ENCODE measurements at regions not wholly inside any gene's neighbourhood (a gene's known extent, or its start where the extent isn't known, plus 50 kb on each side); places are given as distances from the start of the nearest gene placed in this dataset.
A peak's percentile ranks its signal among the peaks of the same experiment; 100 is the strongest.

DNA sequence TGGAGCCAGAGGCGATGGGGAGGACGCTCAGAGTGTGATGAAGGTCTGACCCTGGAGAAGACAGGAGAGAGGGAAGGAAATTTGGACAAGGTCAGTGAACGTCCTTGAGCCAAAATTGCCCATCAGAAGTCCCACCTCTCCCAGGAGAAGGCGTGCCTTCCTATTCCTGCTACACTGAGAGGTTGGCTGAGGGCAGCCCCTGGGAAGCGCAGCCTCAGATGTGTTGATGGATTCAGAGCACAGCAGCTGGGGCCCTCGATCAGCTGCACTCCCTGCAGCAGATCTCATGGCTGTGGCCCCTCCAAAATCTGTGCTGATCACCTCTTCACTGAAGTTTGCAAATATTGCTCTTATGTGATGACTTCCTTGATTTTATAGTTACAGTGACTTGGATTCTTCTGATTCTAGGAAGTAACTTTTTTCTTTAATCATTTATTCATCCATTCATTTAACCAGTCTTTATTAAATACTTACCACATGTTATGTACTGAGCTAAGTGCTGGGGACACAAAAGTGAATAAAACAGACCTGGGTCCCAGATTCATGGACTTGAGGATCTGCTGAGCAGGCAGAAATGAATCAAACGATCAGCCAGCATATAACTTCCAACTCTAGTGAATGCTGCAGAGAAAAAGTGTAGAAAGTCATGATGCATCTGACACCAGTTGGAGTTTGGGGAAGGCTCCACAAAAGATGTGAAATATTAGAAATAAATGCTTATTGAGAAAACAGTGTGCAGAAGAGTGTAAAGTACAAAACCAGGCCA lies 69.6 kb upstream of the ARMC2 start:
- DNase-seq (ENCODE audit: low spot score), result no peak

DNA sequence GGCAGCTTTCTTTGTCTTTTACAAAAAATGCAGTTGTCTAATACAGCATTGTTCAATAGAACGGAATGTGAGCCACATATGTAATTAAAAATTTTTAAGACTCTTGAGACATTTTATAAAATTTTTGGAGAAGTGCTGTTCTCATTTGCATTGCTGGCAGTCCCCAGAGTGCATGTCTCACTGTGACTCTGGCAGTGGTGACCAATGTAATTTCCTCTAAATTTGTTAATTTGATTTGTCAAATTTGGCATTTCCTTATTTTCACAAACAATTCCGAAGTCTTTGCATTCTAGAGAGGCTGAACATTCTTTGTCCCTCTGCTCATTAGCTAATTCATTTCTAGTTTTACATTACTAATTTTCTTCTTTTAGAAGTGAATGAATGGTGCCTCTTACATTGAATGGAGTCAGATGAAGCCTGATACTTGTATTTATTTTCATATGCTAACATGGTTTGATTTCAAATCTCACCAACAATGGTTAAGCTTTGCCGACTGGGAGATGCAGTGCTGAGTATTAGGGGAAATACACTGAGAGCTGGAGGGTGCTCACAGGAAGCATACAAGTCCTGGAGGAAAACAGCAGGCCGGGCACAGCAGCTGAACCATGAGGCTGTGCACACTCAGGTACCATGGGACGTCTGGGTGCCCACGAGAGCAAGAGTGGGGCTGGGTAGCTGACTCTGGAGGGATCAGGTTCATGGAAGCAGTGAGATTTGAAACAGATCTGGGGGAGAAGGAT lies 68.5 kb upstream of the ARMC2 start:
- no peak for DNase-seq (ENCODE audit: low spot score)

DNA sequence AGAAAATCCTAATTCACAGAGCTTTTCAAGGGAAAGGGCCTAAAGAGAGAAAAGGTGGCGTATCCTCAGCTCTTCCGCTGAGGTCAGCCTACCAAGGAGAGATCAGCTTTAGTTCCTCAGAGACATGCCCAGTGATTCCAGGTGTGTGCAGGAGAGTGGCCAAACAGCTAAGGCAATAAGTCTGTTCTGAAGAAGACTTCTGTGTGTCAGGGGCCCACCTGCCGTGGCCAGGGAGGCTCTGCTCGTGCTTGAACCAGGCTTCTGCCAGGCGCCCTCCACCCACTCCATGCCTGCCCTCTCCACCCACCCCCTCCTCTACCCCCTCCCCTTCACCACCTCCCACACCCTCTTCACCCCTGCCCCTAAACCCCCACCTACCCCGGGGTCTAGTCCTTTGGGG lies 67.4 kb upstream of the ARMC2 start:
- no peak for DNase-seq (ENCODE audit: low spot score)

DNA sequence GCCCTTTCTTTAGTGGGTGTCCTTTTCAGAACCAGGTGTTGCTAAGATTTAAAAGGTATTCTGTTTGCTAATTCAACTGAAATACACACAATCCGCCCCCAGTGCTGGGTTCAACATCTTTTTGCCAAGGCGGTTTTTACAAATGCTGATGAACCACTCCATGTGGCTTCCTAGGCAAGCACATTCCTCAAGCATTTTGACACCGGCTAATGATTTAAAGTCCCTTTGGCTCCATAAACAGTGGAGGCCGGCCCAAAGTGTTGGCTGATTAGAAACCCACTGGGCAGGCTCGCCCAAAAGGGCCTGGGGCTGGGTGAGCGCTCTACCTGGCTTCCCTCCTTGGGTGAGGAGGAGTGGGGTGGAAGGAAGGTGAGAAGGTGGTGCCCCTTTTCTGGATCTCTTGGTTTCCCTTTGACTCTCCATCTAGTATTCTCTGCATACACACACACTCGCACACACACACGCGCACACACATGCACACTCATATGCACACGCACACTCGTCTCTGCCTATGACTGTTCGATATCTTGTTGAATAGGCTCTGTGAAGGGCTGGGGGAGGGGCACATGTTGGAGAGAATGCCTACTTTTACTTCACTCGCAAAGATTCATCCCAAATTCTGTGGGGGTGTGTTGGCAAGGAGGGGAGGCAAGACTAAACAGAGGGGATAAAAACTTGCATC lies 66.7 kb upstream of the ARMC2 start:
- DNase-seq (ENCODE audit: low spot score), result no peak

DNA sequence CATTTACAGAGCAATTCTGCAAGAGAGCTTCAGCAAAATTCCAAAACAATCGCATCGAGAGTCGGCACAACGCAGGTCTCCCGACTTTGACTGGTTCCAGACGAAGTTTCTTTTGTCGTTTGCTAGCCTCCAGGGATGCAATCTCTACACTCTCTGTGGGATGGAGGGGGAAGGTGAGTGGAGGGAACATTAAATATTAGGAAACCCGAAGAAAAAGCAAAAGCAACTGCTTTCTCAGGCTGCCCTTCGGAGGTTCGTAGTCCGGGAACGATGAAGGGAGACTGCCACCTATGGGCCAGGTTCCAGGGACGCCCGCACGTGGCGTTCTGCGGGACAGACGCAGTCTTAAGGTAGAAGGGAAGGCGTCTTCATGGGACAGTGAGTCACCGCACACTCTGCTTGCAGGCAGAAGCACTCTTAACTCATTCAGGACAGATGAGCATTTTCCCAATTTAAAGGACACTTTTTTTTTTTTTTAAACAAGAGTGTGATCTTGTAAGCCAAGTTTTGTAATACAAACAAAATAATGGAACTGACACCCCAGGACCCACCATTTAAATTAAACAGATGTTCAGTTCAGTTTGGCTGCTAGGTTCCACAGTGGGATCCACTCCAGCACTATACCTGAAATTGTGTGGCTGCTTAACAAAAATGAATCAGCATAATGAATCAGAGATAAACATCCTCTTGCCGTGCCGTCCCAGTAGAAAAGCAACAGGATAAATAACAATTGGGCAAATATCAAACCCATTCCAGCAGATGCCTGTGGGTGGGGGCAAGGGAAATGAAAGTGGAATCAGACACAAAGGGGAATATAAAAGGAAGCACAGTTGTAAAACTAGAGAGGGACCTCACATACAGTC lies 65.8 kb upstream of the ARMC2 start:
- peak; percentile 92 for DNase-seq (ENCODE audit: low spot score)

DNA sequence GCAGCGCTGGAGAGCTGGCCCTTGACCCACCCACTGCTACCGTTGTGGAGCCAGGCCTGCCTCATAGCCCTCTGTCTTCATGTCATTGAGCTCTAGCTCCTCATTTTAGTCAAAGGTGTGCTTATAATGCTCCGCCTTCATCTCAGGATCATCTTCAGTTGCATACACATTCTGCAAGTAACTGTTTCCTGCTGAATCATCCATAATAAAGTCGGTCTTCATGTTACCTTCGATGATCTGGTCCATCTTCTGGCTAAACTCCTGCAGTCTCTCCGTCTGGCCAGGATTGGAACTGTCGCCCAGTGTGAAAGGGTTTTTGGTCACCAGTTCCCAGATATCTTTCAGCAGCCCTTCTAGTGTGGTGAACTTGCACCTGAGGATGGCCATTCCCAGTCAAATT lies 62.6 kb upstream of the ARMC2 start:
- no peak for DNase-seq (ENCODE audit: low spot score)

DNA sequence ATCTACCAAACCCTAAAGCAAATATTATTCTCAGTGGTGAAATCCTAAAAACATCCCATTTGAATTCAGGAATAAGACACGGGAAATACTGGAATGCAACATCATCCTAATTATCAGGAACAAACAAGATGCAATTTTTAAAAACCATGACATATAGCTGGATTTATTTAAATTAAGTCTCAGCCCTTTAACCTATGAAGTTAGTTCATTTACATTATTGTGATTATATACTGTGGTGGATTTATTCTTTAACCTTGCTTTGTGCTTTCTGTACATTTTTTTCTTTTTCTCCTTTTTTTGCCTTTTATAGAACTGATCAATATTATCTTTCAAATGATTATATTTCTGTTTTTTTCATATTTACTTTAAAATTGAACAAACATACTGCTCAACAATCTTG lies 59.8 kb upstream of the ARMC2 start:
- no peak for DNase-seq (ENCODE audit: low spot score)

DNA sequence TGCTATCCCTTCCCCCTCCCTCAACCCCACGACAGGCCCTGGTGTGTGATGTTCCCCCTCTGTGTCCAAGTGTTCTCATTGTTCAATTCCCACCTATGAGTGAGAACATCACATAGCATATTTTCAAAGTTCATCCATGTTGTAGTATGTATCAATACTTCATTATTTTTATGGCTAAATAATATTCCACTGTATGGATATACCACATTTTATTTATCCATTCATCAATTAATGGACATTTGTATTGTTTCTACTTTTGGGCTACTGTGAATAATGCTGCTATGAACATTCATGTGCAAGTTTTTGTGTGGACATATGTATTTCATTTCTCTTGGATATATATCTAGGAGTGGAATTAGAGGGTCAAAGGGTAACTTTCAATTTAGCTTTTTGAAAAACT lies 58.7 kb upstream of the ARMC2 start:
- no peak for DNase-seq (ENCODE audit: low spot score)

DNA sequence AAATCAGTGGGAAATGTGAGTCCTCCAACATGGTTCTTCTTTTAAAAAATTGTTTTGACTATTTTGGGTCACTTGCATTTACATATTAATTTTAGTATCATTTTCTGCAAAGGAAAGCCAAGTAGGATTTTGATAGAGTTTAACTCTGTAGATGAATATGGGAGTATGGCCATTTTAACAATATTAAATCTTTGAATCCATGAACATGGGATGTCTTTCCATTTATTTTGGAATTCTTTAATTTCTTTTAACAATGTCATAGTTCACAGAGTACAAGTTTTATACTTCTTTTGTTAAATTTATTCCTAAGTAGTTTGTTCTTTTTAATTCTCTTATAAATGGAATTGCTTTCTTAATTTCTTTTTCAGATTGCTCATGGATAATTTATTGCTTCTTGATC lies 56.5 kb upstream of the ARMC2 start:
- DNase-seq (ENCODE audit: low spot score), result no peak

DNA sequence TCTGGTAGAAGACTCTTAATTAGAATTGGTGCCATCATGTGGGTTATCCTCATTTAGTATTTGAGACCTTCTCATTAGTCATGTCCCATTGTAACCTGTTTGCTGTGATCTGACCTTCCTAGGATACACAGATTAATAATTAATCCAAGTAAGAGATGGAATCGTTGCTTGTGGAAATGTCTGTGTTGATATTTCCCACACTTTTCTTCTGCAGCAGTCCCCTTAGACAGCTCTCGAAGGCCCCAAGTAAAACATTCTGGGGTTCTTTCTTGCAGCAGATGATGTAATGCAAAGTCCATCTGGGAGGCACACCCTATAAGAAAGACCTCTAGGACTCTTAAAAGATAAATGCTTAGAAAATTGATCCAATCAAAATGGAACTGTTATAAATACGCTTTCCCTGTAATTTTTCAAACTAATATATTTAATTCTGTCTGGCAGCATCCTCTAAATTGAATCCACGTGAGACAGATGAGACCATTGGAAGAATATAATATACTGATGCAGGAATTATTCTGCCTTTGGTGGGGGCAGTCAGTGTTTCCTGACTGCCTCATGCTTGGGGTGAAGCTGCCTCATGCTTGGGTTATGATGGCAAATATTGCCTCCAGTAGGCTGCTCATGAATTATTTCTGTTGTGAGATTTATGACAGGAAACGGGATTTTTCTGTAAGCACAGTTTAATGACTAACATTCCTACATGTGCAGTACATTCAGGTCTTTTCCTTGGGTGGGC lies 54.5 kb upstream of the ARMC2 start:
- DNase-seq (ENCODE audit: low spot score), result no peak

DNA sequence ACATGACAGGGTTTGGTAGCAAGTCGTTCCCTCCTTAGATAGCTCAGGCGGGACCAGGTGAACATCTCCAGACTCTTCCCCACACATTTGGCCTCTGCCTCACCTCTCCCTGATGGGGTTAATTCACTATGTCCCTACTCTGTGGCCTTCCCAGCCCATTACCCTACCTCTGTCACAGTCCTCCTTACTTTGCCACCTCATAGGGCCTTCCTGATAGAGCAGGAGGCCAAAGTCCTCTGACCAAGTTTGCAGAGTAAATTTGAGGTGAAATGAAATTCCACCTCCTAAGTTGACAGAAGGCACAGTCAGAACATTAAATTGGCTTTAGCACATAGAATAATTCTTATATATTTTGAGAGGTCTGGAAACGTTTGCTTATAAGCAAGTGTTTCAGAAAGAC lies 53.1 kb upstream of the ARMC2 start:
- no peak for DNase-seq (ENCODE audit: low spot score)

DNA sequence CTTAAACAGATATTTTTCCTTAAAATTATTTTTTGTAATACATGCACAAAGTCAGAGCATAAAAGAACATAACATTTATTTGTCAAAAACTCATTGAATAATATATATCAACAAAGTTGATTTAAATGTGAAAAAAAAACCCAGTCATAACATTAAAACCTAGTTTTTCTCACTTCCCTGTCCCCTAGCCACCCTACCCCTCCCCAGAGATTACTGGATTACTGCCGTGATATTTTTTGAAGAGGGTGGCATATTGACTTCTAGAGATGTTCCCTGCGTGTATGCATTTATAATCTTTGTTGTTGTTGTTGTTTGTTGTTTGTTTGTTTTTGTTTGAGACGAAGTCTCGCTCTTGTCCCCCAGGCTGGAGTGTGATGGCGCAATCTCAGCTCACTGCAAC lies 52.4 kb upstream of the ARMC2 start:
- DNase-seq (ENCODE audit: low spot score), result no peak

DNA sequence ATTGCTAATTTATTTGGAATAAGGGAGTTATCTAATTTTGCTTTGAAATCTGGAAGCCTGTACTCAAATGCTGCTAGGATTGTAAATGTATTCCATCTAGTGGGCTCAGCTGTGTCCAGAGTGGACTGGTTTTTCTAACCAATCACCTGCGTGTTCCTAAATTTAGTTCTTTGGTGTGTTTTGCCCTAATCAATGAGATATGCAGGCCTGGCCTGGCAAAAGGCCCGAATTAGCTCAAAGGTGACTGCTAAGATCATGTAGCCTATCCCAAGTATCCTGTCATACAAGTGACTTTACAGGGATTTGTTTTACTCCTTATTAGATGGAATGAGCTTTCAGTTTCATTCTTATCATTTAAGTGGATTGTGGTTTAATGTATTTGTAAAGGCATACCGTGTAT lies 51.3 kb upstream of the ARMC2 start:
- no peak for DNase-seq (ENCODE audit: low spot score)

DNA sequence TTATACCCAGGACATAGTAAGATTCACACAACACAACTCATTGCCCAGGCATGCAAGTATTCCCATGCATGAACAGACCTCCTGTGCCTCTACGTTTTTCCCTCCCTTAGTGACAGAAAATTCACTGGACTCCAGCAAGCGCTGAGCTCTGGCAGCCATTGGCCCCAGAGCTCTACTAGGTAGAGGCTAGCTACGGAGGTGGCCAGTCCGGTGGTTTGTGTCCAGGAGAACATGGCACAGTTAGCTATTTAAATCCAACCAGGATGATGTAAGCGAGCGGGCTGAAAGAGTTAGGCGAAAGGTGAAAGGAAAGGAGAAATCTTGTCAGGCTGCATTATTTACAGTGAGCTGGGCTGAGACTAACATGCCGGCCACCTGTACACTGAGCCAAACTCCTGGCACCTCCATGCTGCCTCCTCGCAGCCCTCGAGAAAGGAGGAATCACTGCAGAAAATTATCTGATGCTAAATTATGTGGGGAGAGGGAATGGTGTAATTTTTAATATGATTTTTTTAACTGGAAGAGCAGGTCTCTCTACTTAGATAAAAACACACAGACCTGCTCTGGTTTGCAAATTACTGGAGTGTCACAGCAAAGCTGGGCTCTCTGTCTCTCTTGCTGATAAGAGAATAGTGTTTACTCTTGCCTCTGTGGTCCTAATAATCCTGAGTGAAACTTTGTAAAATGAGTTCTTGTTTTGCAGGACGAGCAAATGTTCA lies 50.1 kb upstream of the ARMC2 start:
- no peak for DNase-seq (ENCODE audit: low spot score)

Measured in RKO (cell line).